ENCODE measurements at regions not wholly inside any gene's neighbourhood (a gene's known extent, or its start where the extent isn't known, plus 50 kb on each side); places are given as distances from the start of the nearest gene placed in this dataset.

DNA sequence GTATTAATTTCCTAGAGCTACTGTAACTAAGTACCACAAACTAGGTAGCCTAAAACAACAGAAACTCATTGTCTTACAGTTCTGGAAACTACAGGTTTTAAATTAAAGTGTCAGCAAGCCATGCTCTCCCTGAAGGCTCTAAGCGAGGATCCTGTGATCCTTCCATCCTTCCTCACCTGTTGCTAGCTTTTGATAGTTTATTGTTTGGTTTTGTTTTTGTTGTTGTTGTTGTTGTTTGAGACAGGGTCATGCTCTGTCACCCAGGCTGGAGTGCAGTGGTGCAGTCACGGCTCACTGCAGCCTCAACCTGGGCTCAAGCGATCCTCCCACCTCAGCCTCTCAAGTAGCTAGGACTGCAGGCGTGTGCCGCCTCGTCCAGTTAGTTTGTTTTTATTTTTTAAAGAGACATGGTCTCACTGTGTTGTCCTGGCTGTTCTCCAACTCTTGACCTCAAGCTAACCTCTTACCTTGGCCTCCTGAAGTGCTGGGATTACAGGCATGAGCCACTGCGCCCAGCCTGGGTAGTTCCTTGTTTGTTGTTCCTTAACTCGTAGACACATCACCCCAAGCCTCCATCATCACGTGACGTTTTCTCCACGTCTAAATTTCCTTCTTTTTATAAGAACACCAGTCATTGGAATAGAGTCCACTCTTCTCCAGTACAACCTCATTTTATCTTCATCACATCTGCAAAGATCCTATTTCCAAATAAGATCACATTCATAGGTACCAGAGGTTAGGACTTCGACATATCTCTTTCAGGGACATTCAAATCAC lies 109.1 kb downstream of the AKR1D1 start:
- ATAC-seq: no peak
- Histone ChIP-seq H3K9me2 (ENCODE audit: insufficient read depth) (no peaks in the 10 kb centered on the region), H3K36me3 (ENCODE audit: control insufficient read depth in 1 of 2, insufficient read depth in 2 of 2, low read length in 2 of 2) (no peaks in the 10 kb centered on the region), H4K20me1 (ENCODE audit: insufficient read depth) (no peaks in the 10 kb centered on the region), H3K27me3 (ENCODE audit: insufficient read depth, low read length) (no peaks in the 10 kb centered on the region), H3K9me3 (ENCODE audit: control insufficient read depth in 1 of 2, insufficient read depth in 1 of 2, low read depth in 1 of 2, low read length in 2 of 2) (no peaks in the 10 kb centered on the region), H3K4me2 (ENCODE audit: low read length) (no peak overlapping the region), H3K9ac (ENCODE audit: low read length) (no peak overlapping the region), H3K4me1 (ENCODE audit: control insufficient read depth in 1 of 2, insufficient read depth in 2 of 2, low read length in 2 of 2) (no peaks in the 10 kb centered on the region), H3K79me2 (ENCODE audit: insufficient read depth, low read length) (no peaks in the 10 kb centered on the region), H3K27ac (ENCODE audit: low read depth, low read length) (no peak overlapping the region), H2AFZ (ENCODE audit: low read depth, low read length, poor library complexity, severe bottlenecking) (no peak overlapping the region), H3K4me3 (replicated peaks in 1 of 2; ENCODE audit: low read depth in 1 of 2, low read length in 2 of 2) (no peak overlapping the region)
- DNase-seq (ENCODE audit: low read depth, low spot score): no peak
- POLR2A ChIA-PET: no interaction called here
- CTCF ChIA-PET: no interaction called here
- intact Hi-C loops (cut with micrococcal nuclease): no loop called here
- TF ChIP-seq EZH2phosphoT487 (IDR thresholded peaks at IDR 0.05; ENCODE audit: borderline replicate concordance) (no peak), SP1 (IDR thresholded peaks at IDR 0.05; ENCODE audit: low read depth) (no peak), YY1 (IDR thresholded peaks at IDR 0.05; ENCODE audit: extremely low read depth, insufficient replicate concordance, low read depth, low read length) (no peak)
- TF ChIP-seq, protein P1, sequence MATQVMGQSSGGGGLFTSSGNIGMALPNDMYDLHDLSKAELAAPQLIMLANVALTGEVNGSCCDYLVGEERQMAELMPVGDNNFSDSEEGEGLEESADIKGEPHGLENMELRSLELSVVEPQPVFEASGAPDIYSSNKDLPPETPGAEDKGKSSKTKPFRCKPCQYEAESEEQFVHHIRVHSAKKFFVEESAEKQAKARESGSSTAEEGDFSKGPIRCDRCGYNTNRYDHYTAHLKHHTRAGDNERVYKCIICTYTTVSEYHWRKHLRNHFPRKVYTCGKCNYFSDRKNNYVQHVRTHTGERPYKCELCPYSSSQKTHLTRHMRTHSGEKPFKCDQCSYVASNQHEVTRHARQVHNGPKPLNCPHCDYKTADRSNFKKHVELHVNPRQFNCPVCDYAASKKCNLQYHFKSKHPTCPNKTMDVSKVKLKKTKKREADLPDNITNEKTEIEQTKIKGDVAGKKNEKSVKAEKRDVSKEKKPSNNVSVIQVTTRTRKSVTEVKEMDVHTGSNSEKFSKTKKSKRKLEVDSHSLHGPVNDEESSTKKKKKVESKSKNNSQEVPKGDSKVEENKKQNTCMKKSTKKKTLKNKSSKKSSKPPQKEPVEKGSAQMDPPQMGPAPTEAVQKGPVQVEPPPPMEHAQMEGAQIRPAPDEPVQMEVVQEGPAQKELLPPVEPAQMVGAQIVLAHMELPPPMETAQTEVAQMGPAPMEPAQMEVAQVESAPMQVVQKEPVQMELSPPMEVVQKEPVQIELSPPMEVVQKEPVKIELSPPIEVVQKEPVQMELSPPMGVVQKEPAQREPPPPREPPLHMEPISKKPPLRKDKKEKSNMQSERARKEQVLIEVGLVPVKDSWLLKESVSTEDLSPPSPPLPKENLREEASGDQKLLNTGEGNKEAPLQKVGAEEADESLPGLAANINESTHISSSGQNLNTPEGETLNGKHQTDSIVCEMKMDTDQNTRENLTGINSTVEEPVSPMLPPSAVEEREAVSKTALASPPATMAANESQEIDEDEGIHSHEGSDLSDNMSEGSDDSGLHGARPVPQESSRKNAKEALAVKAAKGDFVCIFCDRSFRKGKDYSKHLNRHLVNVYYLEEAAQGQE (IDR thresholded peaks at IDR 0.05; ENCODE audit: low read depth): no peak
- no TSS peak for BruUV-seq (replicated peaks)
- RAD21 ChIA-PET (ENCODE audit: low non-redundant PET in 1 of 2, low total read pairs in 2 of 2, uncharacterized antibody in 2 of 2, unreplicated experiment in 2 of 2): no interaction called here

DNA sequence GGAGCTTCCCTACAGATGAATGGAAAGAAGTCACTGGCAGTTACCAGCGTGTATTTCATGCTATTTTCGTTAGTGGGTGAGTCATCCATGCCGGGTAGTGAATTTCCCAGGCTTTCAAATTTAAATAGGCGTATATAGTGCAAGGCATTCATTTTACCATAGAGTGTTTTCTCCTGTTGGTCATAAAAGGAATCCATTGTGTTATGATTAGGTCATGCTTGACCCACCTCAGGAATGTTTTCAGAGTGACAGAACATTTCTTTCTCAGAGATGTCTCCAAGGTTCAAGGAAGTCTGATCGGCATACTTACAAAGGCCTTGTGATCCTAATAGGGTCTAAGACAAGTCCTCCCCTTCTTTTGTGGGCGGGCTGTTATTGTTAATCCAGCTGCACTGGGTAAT lies 110.7 kb downstream of the AKR1D1 start:
- Histone ChIP-seq H3K36me3 (ENCODE audit: control insufficient read depth in 1 of 2, insufficient read depth in 2 of 2, low read length in 2 of 2) (no peaks in the 10 kb centered on the region), H2AFZ (ENCODE audit: low read depth, low read length, poor library complexity, severe bottlenecking) (no peak overlapping the region), H3K4me1 (ENCODE audit: control insufficient read depth in 1 of 2, insufficient read depth in 2 of 2, low read length in 2 of 2) (no peaks in the 10 kb centered on the region), H3K4me2 (ENCODE audit: low read length) (no peak overlapping the region), H3K79me2 (ENCODE audit: insufficient read depth, low read length) (no peaks in the 10 kb centered on the region), H3K4me3 (replicated peaks in 1 of 2; ENCODE audit: low read depth in 1 of 2, low read length in 2 of 2) (no peak overlapping the region), H3K27ac (ENCODE audit: low read depth, low read length) (no peak overlapping the region), H4K20me1 (ENCODE audit: insufficient read depth) (no peaks in the 10 kb centered on the region), H3K9me3 (ENCODE audit: control insufficient read depth in 1 of 2, insufficient read depth in 1 of 2, low read depth in 1 of 2, low read length in 2 of 2) (no peaks in the 10 kb centered on the region), H3K9ac (ENCODE audit: low read length) (no peak overlapping the region), H3K9me2 (ENCODE audit: insufficient read depth) (no peaks in the 10 kb centered on the region), H3K27me3 (ENCODE audit: insufficient read depth, low read length) (no peaks in the 10 kb centered on the region)
- ATAC-seq (no peak), DNase-seq (ENCODE audit: low read depth, low spot score) (no peak)
- TF ChIP-seq, protein P2, sequence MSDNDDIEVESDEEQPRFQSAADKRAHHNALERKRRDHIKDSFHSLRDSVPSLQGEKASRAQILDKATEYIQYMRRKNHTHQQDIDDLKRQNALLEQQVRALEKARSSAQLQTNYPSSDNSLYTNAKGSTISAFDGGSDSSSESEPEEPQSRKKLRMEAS (IDR thresholded peaks at IDR 0.05): no peak
- TF ChIP-seq RAD21 (IDR thresholded peaks at IDR 0.05; ENCODE audit: low read depth) (no peak), JUND (IDR thresholded peaks at IDR 0.05) (no peak), EGR1 (IDR thresholded peaks at IDR 0.05; ENCODE audit: low read depth) (no peak), ZNF274 (IDR thresholded peaks at IDR 0.05; ENCODE audit: low read depth, low read length) (no peak), SRF (IDR thresholded peaks at IDR 0.05; ENCODE audit: low read depth) (no peak), ELF1 (IDR thresholded peaks at IDR 0.05; ENCODE audit: borderline replicate concordance, low read depth) (no peak), FOSL1 (IDR thresholded peaks at IDR 0.05; ENCODE audit: low read depth) (no peak), EZH2 (IDR thresholded peaks at IDR 0.05) (no peak), TCF7L2 (IDR thresholded peaks at IDR 0.05; ENCODE audit: borderline replicate concordance, extremely low read depth, insufficient read depth, insufficient read length) (no peak), POLR2A (IDR thresholded peaks at IDR 0.05; ENCODE audit: borderline replicate concordance, extremely low read depth, insufficient read depth, insufficient read length) (no peak), YY1 (IDR thresholded peaks at IDR 0.05; ENCODE audit: extremely low read depth, insufficient replicate concordance, low read depth, low read length) (no peak)
- TF ChIP-seq, protein P3, sequence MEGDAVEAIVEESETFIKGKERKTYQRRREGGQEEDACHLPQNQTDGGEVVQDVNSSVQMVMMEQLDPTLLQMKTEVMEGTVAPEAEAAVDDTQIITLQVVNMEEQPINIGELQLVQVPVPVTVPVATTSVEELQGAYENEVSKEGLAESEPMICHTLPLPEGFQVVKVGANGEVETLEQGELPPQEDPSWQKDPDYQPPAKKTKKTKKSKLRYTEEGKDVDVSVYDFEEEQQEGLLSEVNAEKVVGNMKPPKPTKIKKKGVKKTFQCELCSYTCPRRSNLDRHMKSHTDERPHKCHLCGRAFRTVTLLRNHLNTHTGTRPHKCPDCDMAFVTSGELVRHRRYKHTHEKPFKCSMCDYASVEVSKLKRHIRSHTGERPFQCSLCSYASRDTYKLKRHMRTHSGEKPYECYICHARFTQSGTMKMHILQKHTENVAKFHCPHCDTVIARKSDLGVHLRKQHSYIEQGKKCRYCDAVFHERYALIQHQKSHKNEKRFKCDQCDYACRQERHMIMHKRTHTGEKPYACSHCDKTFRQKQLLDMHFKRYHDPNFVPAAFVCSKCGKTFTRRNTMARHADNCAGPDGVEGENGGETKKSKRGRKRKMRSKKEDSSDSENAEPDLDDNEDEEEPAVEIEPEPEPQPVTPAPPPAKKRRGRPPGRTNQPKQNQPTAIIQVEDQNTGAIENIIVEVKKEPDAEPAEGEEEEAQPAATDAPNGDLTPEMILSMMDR (IDR thresholded peaks at IDR 0.05 in 2 of 3, conservative IDR thresholded peaks at IDR 0.05 in 1 of 3; ENCODE audit: borderline replicate concordance in 1 of 3, insufficient read depth in 1 of 3, low read depth in 2 of 3, low read length in 2 of 3): no peak
- ChIA-PET POLR2A (no interaction called here), RAD21 (ENCODE audit: low non-redundant PET in 1 of 2, low total read pairs in 2 of 2, uncharacterized antibody in 2 of 2, unreplicated experiment in 2 of 2) (no interaction called here), CTCF (no interaction called here)
- no TSS peak for BruUV-seq (replicated peaks)
- intact Hi-C loops (cut with micrococcal nuclease): no loop called here

Measured in HCT116 (cell line).